Fibroblast of skin of left quadriceps (primary cell): ENCODE measurements at regions not wholly inside any gene's neighbourhood (a gene's known extent, or its start where the extent isn't known, plus 50 kb on each side); places are given as distances from the start of the nearest gene placed in this dataset.
"Not testable (repeated sequence)": the region's sequence is repeated elsewhere in the genome, so short reads cannot be mapped to it uniquely, and the experiment has no call there.

ENCODE experiments used
- DNase-seq, 2 experiments: peaks; one replicate each; pipeline ENCODE4 v3.0.0-alpha.2; 2013; ENCODE audit warnings: low read depth in 2 of 2

- DNase-seq, result no peak
Observed at GRCh38 chr5:28414619-28415018, 1376.2 kb upstream of the CDH9 start.

- no peak for DNase-seq
Observed at GRCh38 chr5:28408651-28409050, 1370.3 kb upstream of the CDH9 start.

DNA sequence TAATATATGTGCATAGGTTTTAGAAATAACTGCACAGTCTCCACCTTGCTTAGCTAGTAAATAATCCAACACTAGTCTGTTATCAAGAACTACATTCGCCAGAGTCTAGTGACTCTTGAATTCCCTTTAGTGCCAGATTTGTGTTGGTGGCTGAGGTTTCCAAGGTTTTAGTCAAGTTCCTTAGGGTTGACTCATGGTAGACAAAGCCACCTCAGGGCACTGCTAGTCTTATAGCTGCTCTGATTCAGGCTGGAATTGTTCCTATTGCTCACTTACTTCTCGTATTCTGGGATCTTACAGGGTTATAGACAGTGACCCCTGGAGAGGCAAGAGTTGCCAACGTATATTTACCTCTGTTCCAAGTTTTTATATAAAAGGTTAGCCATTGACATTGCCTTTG, 1369.8 kb upstream of the CDH9 start:
- peak; percentile 53 to 54 for DNase-seq

GRCh38 chr5:28404363-28405071, 1366.1 kb upstream of the CDH9 start:
- DNase-seq, result no peak

DNA sequence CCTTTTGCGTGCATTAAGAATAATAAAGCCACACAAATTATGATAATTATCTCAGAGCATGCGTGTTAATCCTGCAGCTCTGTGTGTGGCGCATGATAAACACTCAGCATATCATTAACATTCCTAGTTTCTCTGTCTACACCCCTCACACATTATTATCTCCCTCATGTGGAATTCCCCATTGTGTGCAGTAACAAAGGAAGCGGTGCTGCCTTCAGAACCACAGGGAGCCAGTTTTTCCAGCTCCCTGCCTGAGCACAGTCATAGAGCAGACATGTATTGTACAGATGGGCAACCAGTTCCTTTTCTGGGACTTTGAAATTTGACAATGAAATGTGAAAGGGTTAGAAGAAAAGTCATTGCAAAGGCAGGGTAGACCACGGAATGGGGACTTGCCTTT, 1365.5 kb upstream of the CDH9 start:
- DNase-seq, result no peak

GRCh38 chr5:28402590-28403301, 1364.4 kb upstream of the CDH9 start:
- DNase-seq, result no peak

DNA sequence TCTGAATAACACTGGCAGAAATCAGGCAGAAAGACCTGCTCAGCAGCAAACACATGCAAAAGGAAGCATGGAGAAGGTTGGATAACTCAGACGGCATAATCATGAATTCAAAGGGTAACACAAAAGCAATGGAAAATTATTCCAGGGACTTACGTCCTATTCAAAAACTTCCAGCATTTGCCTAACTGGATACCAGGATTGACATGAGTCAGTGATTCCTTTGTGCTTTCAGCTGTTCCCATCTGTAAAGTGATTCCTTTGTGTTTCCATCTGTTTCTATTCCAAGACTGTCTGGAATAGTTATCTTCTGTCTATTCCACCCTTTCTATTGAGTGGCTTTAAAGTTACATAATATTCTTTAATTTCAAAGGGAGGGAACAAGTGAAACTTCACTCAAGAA, 1361.7 kb upstream of the CDH9 start:
- DNase-seq, result no peak

GRCh38 chr5:28399211-28399610, 1360.8 kb upstream of the CDH9 start:
- DNase-seq, result no peak

DNA sequence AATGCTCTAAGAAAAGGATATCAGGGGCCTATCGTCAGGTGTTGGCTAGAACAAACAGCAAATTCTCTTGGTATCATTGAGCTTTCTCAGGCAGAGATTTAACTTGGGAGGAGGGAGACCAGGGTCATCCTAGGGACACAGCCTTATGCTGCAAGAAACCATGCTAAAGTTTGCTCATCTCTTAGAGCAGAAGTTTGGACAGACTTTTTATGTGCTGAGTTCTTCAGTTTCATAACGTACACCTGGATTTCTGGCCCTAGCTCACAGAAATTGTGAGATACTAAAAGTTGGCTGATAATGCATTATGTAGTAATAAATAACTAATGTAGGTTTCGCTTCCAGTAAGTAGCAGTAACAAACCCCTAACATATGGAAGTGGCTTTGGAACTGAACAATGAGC, 1359.8 kb upstream of the CDH9 start:
- no peak for DNase-seq

DNA sequence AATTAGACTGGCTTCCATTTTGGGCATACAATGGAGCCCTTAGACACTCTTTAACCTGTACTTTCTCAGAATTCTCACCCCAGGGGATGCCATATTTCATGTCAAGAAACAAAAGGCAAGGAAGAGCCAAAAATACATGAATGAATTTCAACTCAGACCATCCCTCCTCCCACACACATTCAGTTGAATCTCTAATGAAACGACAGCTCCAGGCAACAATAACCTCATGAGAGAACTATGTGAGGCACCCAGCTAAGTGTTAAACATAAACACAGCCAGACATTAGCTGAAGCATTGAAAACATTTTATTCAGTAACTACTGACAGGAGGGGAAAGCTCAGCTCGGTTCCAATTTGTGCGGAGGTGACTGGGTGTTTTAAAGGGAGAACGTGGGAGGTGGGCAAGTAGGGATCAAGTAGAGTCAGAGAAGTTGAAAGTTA, 1359.1 kb upstream of the CDH9 start:
- DNase-seq, result peak; percentile 51 to 59

DNA sequence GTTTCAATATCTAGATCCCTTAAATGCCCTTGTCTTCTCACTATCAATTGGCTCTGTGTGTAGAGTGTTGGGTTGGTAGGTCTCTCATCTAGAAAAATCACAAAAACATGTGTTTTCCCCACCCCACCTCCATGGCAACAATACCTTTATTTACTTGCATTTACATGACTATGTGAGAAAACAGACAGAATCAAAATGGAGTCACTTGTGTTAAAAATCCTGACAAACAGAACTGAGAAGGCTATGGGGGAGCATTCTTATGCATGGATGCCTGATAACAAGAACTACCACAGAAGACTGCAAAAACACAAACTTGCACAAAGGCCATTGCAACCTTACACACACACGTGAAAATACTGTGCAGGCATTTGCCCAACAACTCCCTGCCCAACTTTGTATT, 1352.9 kb upstream of the CDH9 start:
- DNase-seq, result no peak

DNA sequence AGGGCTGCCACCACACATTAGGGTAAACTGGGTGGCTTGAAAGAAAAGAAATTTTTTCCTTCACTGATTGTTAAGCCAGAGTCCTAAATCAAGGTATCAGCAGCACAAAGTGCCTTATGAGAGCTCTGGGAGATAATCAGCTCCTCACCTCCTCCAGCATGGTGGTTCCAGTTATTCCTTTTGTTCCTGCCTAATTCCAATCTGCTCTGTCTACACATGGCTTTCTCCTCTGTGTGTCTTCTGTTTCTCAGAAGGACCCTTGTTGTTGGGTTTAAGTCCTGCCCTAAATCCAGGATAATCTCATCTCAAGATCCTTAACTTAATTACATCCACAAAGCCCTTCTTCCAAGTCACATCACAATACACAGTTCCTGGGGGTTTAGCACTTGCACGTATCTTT, 1352.0 kb upstream of the CDH9 start:
- DNase-seq, result no peak

DNA sequence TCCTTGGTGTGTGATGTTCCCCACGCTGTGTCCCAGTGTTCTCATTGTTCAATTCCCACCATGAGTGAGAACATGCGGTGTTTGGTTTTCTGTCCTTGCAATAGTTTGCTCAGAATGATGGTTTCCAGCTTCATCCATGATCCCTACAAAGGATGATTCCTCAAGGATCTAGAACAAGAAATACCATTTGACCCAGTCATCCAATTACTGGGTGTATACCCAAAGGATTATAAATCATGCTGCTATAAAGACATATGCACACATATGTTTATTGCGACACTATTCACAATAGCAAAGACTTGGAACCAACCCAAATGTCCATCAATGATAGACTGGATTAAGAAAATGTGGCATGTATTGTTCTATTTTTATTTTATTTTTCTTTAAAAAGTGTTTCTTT, 1351.3 kb upstream of the CDH9 start:
- DNase-seq, result not testable (repeated sequence)

- no peak for DNase-seq
Observed at GRCh38 chr5:28388428-28388827, 1350.0 kb upstream of the CDH9 start.

DNA sequence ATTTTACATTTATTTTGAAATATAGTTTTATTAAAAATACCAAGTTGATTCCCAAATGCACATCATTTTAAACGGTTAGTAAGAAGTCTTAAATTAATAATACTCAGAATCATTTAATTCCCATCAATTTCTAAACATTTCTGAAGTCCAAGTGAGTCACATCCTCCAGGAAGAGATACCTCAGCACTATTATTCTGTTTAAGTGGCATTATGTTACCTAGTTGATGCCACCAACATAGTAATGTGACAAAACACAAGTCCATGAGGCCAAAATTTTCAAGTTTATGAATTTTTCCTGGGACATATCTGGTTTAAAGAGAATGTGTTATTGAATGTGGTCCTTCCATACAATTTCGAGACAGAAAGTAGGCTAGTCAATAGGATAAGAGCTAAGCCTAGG, 1348.3 kb upstream of the CDH9 start:
- DNase-seq, result no peak

DNA sequence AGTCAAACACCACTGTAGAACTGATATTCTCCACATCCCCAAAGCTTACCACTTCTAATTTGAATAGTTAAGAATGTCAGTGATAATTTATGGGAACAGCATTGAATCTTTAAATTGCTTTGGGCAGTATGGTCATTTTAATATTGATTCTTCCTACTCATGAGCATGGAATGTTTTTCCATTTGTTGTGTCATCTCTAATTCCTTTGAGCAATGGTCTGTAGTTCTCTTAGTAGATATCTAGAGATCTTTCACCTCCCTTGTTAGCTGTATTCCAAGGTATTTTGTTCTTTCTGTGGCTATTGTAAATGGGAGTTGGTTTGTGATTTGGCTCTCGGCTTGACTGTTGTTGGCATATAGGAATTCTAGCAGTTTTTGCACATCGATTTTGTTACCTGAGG, 1341.8 kb upstream of the CDH9 start:
- DNase-seq, result no peak

GRCh38 chr5:28374492-28374967, 1336.1 kb upstream of the CDH9 start:
- no peak for DNase-seq

- no peak for DNase-seq
Observed at GRCh38 chr5:28370896-28371295, 1332.5 kb upstream of the CDH9 start.

DNA sequence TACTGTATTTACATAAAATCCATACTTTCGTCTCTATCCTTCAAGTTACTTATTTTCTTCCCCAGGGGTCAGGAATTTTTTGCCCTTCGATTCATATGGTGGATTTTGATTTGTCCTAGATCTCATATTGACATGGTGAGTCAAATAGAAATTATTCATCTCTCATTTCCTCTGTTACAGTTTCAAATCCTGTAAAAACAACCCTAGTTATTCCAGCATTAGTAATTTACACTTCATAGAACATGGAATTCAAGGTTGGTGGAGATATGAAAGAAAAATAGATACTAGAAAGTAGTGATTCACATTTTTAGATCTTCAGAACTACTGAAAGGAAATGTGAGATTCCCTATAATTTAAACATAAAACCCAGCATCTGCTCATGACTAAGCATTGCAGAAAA, 1331.0 kb upstream of the CDH9 start:
- DNase-seq, result no peak

DNA sequence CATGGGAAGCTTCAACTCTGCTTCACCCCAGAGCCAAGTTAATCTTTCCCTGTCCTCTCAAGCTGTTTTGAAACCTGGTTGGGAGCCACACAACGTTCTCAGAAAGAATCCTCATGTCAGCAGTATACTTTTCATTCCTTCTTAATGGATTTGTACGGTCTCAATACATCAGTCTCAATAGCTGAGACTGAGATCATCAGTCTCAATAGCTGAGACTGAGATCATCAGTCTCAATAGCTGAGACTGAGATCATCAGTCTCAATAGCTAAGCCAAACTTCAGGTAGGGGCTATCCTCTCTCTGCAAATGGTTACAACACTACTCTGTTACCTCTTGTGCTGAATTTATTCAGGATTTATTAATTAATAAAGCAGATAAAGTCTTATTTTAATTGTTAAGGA, 1317.4 kb upstream of the CDH9 start:
- DNase-seq, result no peak

DNA sequence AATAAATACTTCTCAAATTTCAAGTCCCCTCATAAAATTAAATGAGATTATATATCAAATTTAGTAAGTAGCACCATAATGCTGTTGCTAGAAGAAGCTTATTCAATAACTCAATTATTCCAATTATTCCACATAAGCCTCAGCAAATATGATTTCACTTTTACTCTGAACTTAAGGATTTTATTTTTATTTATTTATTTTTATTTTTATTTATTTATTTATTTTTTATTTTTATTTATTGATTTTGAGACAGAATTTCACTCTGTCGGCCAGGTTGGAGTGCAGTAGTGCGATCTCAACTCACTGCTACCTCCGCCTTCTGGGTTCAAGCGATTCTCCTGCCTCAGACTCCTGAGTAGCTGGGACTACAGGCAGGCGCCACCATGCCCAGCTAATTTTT, 1308.3 kb upstream of the CDH9 start:
- DNase-seq, result no peak

GRCh38 chr5:28344836-28345433, 1306.5 kb upstream of the CDH9 start:
- DNase-seq, result no peak

GRCh38 chr5:28329176-28329575, 1290.8 kb upstream of the CDH9 start:
- DNase-seq, result peak; percentile 73
